OCI-LY3 (cell line): ENCODE measurements at regions not wholly inside any gene's neighbourhood (a gene's known extent, or its start where the extent isn't known, plus 50 kb on each side); places are given as distances from the start of the nearest gene placed in this dataset.

Source experiments
- CTCF ChIP-seq: fragments of 200-600, 300-600 bp; sonication (generic); IDR thresholded peaks from 2 replicates; pipeline ENCODE4 v1.5.1; 2014; ENCODE audit warnings: antibody characterized with exemption, low read length, low read depth
- EZH2phosphoT487 ChIP-seq: fragments of 200-600 bp; shearing (Covaris generic); IDR thresholded peaks from 2 replicates; pipeline ENCODE4 v1.6.1; 2018; ENCODE audit warnings: antibody characterized with exemption, mixed run types, low read depth

- TF ChIP-seq CTCF: no peak
- no peak for TF ChIP-seq EZH2phosphoT487
These were observed 143.6 kb upstream of the SALL4 start for GRCh38 chr20:51945881-51946280.
